Heart left ventricle (tissue), 16 donors: ENCODE measurements at regions not wholly inside any gene's neighbourhood (a gene's known extent, or its start where the extent isn't known, plus 50 kb on each side); places are given as distances from the start of the nearest gene placed in this dataset.

ENCODE experiments used
- ATAC-seq, 4 donors: fragments of 200-7000 bp; cut with Tn5 transposase; one replicate each; pipeline ENCODE4 v1.9.1; 2020 to 2022; ENCODE audit warnings: moderate library complexity in 4 of 4, mild to moderate bottlenecking in 3 of 4, moderate number of reproducible peaks in 1 of 4
- DNase-seq, 5 donors: peaks; one replicate each; pipeline ENCODE4 v3.0.0-alpha.2; 2020
- H3K27ac ChIP-seq, 12 donors: fragments of 200-600 bp; sonication (generic) in 4 of 12; one replicate each; pipeline versions ENCODE4 v1.5.0 to v1.8.0; 2016 to 2022; ENCODE audit warnings: mild to moderate bottlenecking in 2 of 12
- H3K27me3 ChIP-seq, 9 donors: fragments of 200-600 bp; sonication (generic) in 2 of 9; one replicate each; pipeline versions ENCODE4 v1.5.1 to v1.8.0; 2016 to 2022; ENCODE audit warnings: mild to moderate bottlenecking in 3 of 9
- H3K36me3 ChIP-seq, 9 donors: fragments of 200-600 bp; sonication (generic) in 2 of 9; one replicate each; pipeline versions ENCODE4 v1.5.0 to v1.8.0; 2018 to 2022; ENCODE audit warnings: mild to moderate bottlenecking in 2 of 9
- H3K4me1 ChIP-seq, 12 donors: fragments of 200-600 bp; sonication (generic) in 4 of 12; one replicate each; pipeline versions ENCODE4 v1.5.0 to v1.8.0; 2016 to 2022; ENCODE audit warnings: mild to moderate bottlenecking in 3 of 12
- H3K4me3 ChIP-seq, 12 donors: fragments of 200-600 bp; sonication (generic) in 4 of 12; one replicate each; pipeline versions ENCODE4 v1.5.0 to v1.8.0; 2017 to 2022; ENCODE audit warnings: mild to moderate bottlenecking in 9 of 12, moderate library complexity in 4 of 12
- H3K9me3 ChIP-seq, 12 donors: fragments of 200-600 bp; sonication (generic) in 4 of 12; one replicate each; pipeline versions ENCODE4 v1.5.0 to v1.8.0; 2016 to 2022; ENCODE audit warnings: mild to moderate bottlenecking in 1 of 12
- POLR2A ChIP-seq, 2 donors: fragments of 450-650 bp; IDR thresholded peaks; one replicate each; pipeline ENCODE4 v1.6.1; 2017; ENCODE audit warnings: antibody characterized with exemption in 2 of 2, mild to moderate bottlenecking in 2 of 2, moderate library complexity in 2 of 2
- WGBS, 4 donors: extraction: QIAGEN DNeasy Blood & Tissue Kit in 2 of 4; methylation state at CpG; one replicate each; pipeline versions ENCODE4 v1.1.5 to v1.1.7; 2013 to 2018; 5-methylcytosine and 5-hydroxymethylcytosine counted together
- intact Hi-C, 10 donors: fragments of 100-400 bp; cut with DNase I; formaldehyde crosslinking; loops; one replicate each; pipeline versions ENCODE4 v1.11.1 to v1.14.2; 2022
- TF ChIP-seq, protein P1 (sequence below), 12 donors: fragments of 200-600 bp; sonication (generic) in 4 of 12; IDR thresholded peaks; one replicate each; pipeline versions ENCODE4 v1.5.0 to v1.8.0; 2018 to 2022; ENCODE audit warnings: antibody characterized with exemption in 12 of 12, mild to moderate bottlenecking in 5 of 12
- donor health status: ischemic (EF 13 %, LVEDD 7.1; RV severe dilation, severe dysfunction).
- donor health status: healthy with polysubstance abuse.
- donor health status: DM: no; HTN: yes; CAD: no.
- donor health status: DM: no; HTN: no; CAD: no.
- donor health status: ischemic (EF 25% LVEDD 6.9; RV normal size, moderate dysfunction).
- donor health status: ischemic (EF 25% LVEDD 5.7; RV mildly dilated, moderate dysfunction).
- donor health status: healthy.
- donor health status: DM: yes; HTN: yes; CAD: no.
- donor health status: ischemic (EF 35%, LVEDD 5.7; RV mildly dilated, moderate dysfunction).
- donor health status: nonischemic (EF 11% LVEDD 7.7; RV severe dilation, severe dysfunction).
- donor health status: DM: yes; HTN: yes; CAD: no.
- donor health status: PGD.
- donor health status: ischemic (EF 29% LVEDD 5.4; RV normal size, mild dysfunction).
- donor health status: nonischemic (EF 23%, LVEDD 6.1; RV moderate dilation, normal function).

GRCh38 chr13:105377452-105377851 lies 1158.0 kb downstream of the EFNB2 start:
- Histone ChIP-seq H3K9me3 (peaks cover 0 to under 1% (median 0%) of the 10 kb centered on the region in 12 donors), H3K36me3 (no peaks in the 10 kb centered on the region), H3K27me3 (no peaks in the 10 kb centered on the region), H3K4me3 (no peak overlapping the region), H3K4me1 (no peaks in the 10 kb centered on the region), H3K27ac (no peak overlapping the region)
- intact Hi-C loops = no loop called here
- no peak for ATAC-seq
- TF ChIP-seq, protein P1, sequence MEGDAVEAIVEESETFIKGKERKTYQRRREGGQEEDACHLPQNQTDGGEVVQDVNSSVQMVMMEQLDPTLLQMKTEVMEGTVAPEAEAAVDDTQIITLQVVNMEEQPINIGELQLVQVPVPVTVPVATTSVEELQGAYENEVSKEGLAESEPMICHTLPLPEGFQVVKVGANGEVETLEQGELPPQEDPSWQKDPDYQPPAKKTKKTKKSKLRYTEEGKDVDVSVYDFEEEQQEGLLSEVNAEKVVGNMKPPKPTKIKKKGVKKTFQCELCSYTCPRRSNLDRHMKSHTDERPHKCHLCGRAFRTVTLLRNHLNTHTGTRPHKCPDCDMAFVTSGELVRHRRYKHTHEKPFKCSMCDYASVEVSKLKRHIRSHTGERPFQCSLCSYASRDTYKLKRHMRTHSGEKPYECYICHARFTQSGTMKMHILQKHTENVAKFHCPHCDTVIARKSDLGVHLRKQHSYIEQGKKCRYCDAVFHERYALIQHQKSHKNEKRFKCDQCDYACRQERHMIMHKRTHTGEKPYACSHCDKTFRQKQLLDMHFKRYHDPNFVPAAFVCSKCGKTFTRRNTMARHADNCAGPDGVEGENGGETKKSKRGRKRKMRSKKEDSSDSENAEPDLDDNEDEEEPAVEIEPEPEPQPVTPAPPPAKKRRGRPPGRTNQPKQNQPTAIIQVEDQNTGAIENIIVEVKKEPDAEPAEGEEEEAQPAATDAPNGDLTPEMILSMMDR (IDR thresholded peaks at IDR 0.05) = no peak
- no peak for TF ChIP-seq POLR2A (IDR thresholded peaks at IDR 0.05)
- WGBS, 4 donors = 80 to 85% (median 82%) methylated on average over 7 of the region's 7 CpGs
- no peak for DNase-seq

GRCh38 chr13:105370011-105370650 lies 1165.3 kb downstream of the EFNB2 start:
- intact Hi-C loops = no loop called here
- ATAC-seq (no peak), DNase-seq (no peak)
- no peak for TF ChIP-seq POLR2A (IDR thresholded peaks at IDR 0.05)
- TF ChIP-seq, protein P1 (IDR thresholded peaks at IDR 0.05) = no peak
- no peak overlapping the region for H3K27ac ChIP-seq
- WGBS, 4 donors = 49 to 57% (median 55%) methylated on average over 2 of the region's 2 CpGs
- no peaks in the 10 kb centered on the region for H3K27me3 ChIP-seq
- no peaks in the 10 kb centered on the region for H3K36me3 ChIP-seq
- no peak overlapping the region for H3K4me3 ChIP-seq
- H3K9me3 ChIP-seq = peaks cover 0 to 15% (median 0%) of the 10 kb centered on the region in 12 donors
- no peaks in the 10 kb centered on the region for H3K4me1 ChIP-seq

DNA sequence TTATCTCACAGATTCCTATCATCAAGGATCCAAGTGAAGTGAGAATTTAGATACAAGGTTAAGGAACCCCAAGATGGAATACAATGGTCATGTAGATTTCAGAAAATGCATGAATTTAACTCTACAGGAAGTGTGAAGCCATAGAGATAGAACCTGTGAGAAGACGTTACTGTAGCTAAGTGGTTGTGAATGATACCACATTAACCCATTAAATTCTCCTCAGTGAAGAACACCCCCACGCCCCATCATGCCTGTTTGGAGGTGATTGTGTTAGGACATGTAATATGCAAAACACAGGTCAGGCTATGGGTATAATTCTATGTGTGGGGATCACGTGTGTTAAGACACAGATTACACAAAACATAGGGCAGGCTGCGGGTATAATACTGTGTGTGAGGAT lies 1166.7 kb downstream of the EFNB2 start:
- DNase-seq = no peak
- H3K9me3 ChIP-seq = peaks cover 0 to 15% (median 0%) of the 10 kb centered on the region in 12 donors
- intact Hi-C loops = no loop called here
- H3K4me3 ChIP-seq = no peak overlapping the region
- no peak for ATAC-seq
- WGBS, 4 donors = 88 to 94% (median 89%) methylated on average over 4 of the region's 4 CpGs
- no peaks in the 10 kb centered on the region for H3K27me3 ChIP-seq
- H3K27ac ChIP-seq = no peak overlapping the region
- no peaks in the 10 kb centered on the region for H3K36me3 ChIP-seq
- TF ChIP-seq POLR2A (IDR thresholded peaks at IDR 0.05) = no peak
- TF ChIP-seq, protein P1 (IDR thresholded peaks at IDR 0.05) = no peak
- H3K4me1 ChIP-seq = no peaks in the 10 kb centered on the region

DNA sequence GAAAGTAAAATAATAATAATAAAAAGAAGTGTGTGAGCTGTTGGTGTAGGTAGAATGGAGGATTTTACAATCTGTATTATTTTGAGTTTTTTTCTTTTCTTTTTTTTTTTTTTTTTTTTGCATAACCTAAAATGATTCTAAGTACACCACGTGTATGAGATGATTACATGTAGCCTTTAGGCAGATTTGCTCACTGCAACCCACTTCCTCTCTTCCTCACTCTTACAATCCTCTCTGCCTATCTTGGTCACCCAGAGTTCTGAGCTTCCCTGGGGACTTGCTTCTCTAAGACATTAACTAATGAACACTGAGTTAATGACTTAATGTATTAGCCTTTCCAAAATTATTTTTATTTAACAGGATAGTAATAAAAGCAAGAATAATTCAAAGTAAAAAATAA lies 1169.6 kb downstream of the EFNB2 start:
- no peak for DNase-seq
- H3K36me3 ChIP-seq = no peaks in the 10 kb centered on the region
- TF ChIP-seq POLR2A (IDR thresholded peaks at IDR 0.05) = no peak
- TF ChIP-seq, protein P1 (IDR thresholded peaks at IDR 0.05) = no peak
- 37 to 51% (median 51%) methylated on average over 1 of the region's 1 CpG for WGBS, 4 donors
- intact Hi-C loops = no loop called here
- peaks cover 0 to 2% (median 0%) of the 10 kb centered on the region in 12 donors for H3K9me3 ChIP-seq
- H3K4me1 ChIP-seq = peaks cover 0 to 3% (median 0%) of the 10 kb centered on the region in 12 donors
- H3K27ac ChIP-seq = no peak overlapping the region
- no peak overlapping the region for H3K4me3 ChIP-seq
- H3K27me3 ChIP-seq = no peaks in the 10 kb centered on the region
- ATAC-seq = no peak
